GM12878 (cell line): ENCODE measurements at regions not wholly inside any gene's neighbourhood (a gene's known extent, or its start where the extent isn't known, plus 50 kb on each side); places are given as distances from the start of the nearest gene placed in this dataset.

Experiments used
- ATAC-seq: fragments of 200-7000 bp; cut with Tn5 transposase; 3 replicates; pipeline ENCODE4 v1.9.1; 2020; ENCODE audit warnings: mild to moderate bottlenecking, moderate library complexity
- BruUV-seq: library from RNA; stranded (reverse); fragments of 400-500 nt; replicated peaks from 2 replicates; lab custom pipeline; 2021; lab: Mats Ljungman, UMichigan
- CTCF ChIA-PET: fragments of 300-600 bp; sonication (Branson Sonifier 250); formaldehyde crosslinking; extraction: SDS; loops from one replicate; lab custom pipeline; 2021; ENCODE audit warnings: inconsistent platforms; lab: Yijun Ruan, JAX
- POLR2A ChIA-PET: fragments of 350-600 bp; formaldehyde crosslinking; extraction: SDS; loops from one replicate; lab custom pipeline; 2021; ENCODE audit warnings: inconsistent platforms; lab: Charles Lee
- RAD21 ChIA-PET: fragments of 300-600 bp; sonication (Branson Sonifier 250); formaldehyde crosslinking; loops from one replicate; lab custom pipeline; 2023; ENCODE audit warnings: antibody characterized with exemption; ENCODE audit not compliant: unreplicated experiment; lab: Charles Lee
- SMC1A ChIA-PET: fragments of 300-600 bp; sonication (Branson Sonifier 250); formaldehyde crosslinking; loops from one replicate; lab custom pipeline; 2023; ENCODE audit not compliant: unreplicated experiment, uncharacterized antibody; lab: Charles Lee
- DNase-seq: peaks from one replicate; pipeline ENCODE4 v3.0.0-alpha.2; 2011; ENCODE audit warnings: low read depth, low spot score
- FAIRE-seq: peaks from 3 replicates; lab custom pipeline; 2011; peaks lifted over from hg19 to GRCh38; lab: Jason Lieb, UNC
- H2AFZ ChIP-seq: 2 replicates; pipeline ENCODE4 v1.6.0; 2011; ENCODE audit warnings: low read depth, low read length, control low read depth; ENCODE audit not compliant: control insufficient read depth
- H3K27ac ChIP-seq: 2 replicates; pipeline ENCODE4 v1.5.1; 2011; ENCODE audit warnings: control low read depth; ENCODE audit not compliant: control insufficient read depth, insufficient read depth
- H3K27me3 ChIP-seq, 2 experiments: replicated peaks in 1 of 2; 2 replicates each; pipeline versions ENCODE4 v1.6.0 to v1.6.1; 2011; ENCODE audit warnings: low read length in 1 of 2; ENCODE audit not compliant: control insufficient read depth in 2 of 2, insufficient read depth in 2 of 2
- H3K36me3 ChIP-seq, 2 experiments: 2 replicates each; pipeline ENCODE4 v1.5.1; 2011; ENCODE audit warnings: low read length in 1 of 2; ENCODE audit not compliant: control insufficient read depth in 2 of 2, insufficient read depth in 2 of 2
- H3K4me1 ChIP-seq: 2 replicates; pipeline ENCODE4 v1.6.1; 2011; ENCODE audit warnings: mild to moderate bottlenecking, low read length, moderate library complexity, mixed read lengths; ENCODE audit not compliant: control insufficient read depth, insufficient read depth
- H3K4me2 ChIP-seq: 2 replicates; pipeline ENCODE4 v1.6.0; 2011; ENCODE audit warnings: control low read depth; ENCODE audit not compliant: control insufficient read depth, insufficient read depth
- H3K4me3 ChIP-seq: fragments of 200-600 bp; sonication (generic); 2 replicates; pipeline ENCODE4 v1.5.1; 2016
- H3K79me2 ChIP-seq: 2 replicates; pipeline ENCODE4 v1.6.0; 2011; ENCODE audit warnings: low read length; ENCODE audit not compliant: control insufficient read depth, insufficient read depth
- H3K9ac ChIP-seq: 2 replicates; pipeline ENCODE4 v1.8.0; 2011; ENCODE audit warnings: low read length, control low read depth, mixed read lengths; ENCODE audit not compliant: control insufficient read depth, insufficient read depth
- H3K9me3 ChIP-seq: replicated peaks from 3 replicates; pipeline ENCODE4 v1.5.1; 2011; ENCODE audit warnings: mild to moderate bottlenecking, low read length; ENCODE audit not compliant: control insufficient read depth, insufficient read depth
- H4K20me1 ChIP-seq: 2 replicates; pipeline ENCODE4 v1.6.0; 2011; ENCODE audit not compliant: control insufficient read depth, insufficient read depth
- CREM ChIP-seq: IDR thresholded peaks from 2 replicates; pipeline ENCODE4 v1.6.1; 2014; ENCODE audit warnings: antibody characterized with exemption, low read depth
- GATAD2B ChIP-seq: fragments of 450-650 bp; conservative IDR thresholded peaks from 2 replicates; pipeline ENCODE4 v1.6.1; 2017; ENCODE audit warnings: low read depth, mild to moderate bottlenecking, moderate library complexity
- MYB ChIP-seq: fragments of 150-350 bp; IDR thresholded peaks from 2 replicates; pipeline ENCODE4 v1.6.1; 2014; ENCODE audit warnings: mild to moderate bottlenecking, low read depth, low read length, borderline replicate concordance
- WGBS: methylation state at CpG from one replicate; pipeline ENCODE4 v1.1.6; 2016; ENCODE audit warnings: low lambda C conversion rate; ENCODE audit not compliant: insufficient replicate concordance, insufficient coverage; ENCODE audit errors: missing lambda C conversion rate; 5-methylcytosine and 5-hydroxymethylcytosine counted together
- in situ Hi-C: fragments of 300-500 bp; cut with MboI; formaldehyde crosslinking; loops from 9 replicates; pipeline ENCODE4 v1.14.3; 2018; ENCODE audit warnings: mixed read lengths
- intact Hi-C: fragments of 100-400 bp; cut with micrococcal nuclease; formaldehyde crosslinking; loops from one replicate; pipeline ENCODE4 v1.14.2; 2022; ENCODE audit not compliant: unreplicated experiment
- TF ChIP-seq, protein P1 (sequence below): fragments of 450-650 bp; IDR thresholded peaks from 2 replicates; pipeline ENCODE4 v1.6.1; 2017; ENCODE audit warnings: antibody characterized with exemption, mild to moderate bottlenecking, moderate library complexity

DNA sequence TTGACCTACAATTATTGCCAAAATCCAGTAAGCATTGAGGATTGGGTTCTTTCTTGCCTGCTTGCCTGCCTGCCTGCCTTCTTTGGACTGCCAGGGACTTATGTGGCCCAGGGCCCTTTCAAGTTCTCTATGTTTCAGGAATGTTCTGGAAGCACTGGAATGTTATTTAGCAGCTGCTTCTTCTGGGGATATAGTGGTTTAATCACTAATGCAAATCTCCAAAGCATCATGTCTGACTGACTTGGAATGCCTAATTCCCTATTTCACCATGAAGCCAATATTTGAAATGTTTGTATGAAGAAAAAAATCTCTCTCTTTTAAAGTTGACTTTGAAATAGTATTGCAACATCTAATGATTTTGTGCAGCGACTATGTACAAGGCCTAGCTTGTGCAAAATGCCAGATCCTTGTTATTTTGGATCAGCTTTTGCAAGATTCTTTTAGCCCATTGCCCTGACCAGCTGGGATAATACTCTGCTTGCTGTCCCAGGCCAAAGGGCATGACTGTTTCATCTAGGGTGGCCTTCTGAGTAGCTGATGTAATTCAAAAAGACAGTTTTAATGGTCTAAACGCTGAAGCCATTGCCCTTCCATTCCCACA is 204.6 kb downstream of the RND3 start (continued):
- TF ChIP-seq, protein P1, sequence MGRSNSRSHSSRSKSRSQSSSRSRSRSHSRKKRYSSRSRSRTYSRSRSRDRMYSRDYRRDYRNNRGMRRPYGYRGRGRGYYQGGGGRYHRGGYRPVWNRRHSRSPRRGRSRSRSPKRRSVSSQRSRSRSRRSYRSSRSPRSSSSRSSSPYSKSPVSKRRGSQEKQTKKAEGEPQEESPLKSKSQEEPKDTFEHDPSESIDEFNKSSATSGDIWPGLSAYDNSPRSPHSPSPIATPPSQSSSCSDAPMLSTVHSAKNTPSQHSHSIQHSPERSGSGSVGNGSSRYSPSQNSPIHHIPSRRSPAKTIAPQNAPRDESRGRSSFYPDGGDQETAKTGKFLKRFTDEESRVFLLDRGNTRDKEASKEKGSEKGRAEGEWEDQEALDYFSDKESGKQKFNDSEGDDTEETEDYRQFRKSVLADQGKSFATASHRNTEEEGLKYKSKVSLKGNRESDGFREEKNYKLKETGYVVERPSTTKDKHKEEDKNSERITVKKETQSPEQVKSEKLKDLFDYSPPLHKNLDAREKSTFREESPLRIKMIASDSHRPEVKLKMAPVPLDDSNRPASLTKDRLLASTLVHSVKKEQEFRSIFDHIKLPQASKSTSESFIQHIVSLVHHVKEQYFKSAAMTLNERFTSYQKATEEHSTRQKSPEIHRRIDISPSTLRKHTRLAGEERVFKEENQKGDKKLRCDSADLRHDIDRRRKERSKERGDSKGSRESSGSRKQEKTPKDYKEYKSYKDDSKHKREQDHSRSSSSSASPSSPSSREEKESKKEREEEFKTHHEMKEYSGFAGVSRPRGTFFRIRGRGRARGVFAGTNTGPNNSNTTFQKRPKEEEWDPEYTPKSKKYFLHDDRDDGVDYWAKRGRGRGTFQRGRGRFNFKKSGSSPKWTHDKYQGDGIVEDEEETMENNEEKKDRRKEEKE = no peak
- no peak for TF ChIP-seq MYB

DNA sequence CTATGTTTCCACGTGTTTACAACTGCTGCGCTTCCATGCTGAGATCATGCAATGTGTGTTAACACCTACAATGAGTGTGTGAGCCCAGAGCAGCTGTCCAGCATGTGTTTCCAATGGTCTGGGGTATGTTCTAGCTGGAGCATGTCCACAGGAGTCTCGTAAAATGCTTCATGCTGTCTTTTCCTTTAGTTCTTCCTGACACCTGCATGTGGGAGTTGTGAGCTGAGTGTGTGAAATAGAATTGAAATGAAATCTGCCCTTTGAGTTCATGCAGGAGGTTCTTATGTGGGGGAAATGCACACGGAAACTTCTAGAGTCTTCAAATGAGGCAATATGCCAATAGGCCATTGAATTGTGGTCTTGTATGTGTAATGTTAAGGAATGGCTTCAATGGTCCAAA is 205.1 kb downstream of the RND3 start:
- no peak for TF ChIP-seq CREM
- no peak for TF ChIP-seq GATAD2B
- TF ChIP-seq, all 136 proteins: peak for 0
- ATAC-seq (no peak), DNase-seq (no peak), FAIRE-seq (no peak)
- Histone ChIP-seq H3K4me1 (no peaks in the 10 kb centered on the region), H3K4me3 (no peak overlapping the region), H3K27me3 (no peaks in the 10 kb centered on the region), H3K4me2 (no peak overlapping the region), H3K9me3 (no peaks in the 10 kb centered on the region; the same call in 2 of the 3 replicates), H3K9ac (no peak overlapping the region), H3K36me3 (no peaks in the 10 kb centered on the region), H3K27ac (no peak overlapping the region), H2AFZ (no peak overlapping the region), H4K20me1 (no peaks in the 10 kb centered on the region), H3K79me2 (no peaks in the 10 kb centered on the region)
- ChIA-PET POLR2A (no interaction called here), SMC1A (interaction anchor here (1.9 kb wide), 1 partner anchor 12 kb away, joined by 4 read pairs; no protein-coding TSS in a partner anchor), CTCF (no interaction called here), RAD21 (no interaction called here)
- BruUV-seq = no TSS peak
- intact Hi-C loops = no loop called here
- WGBS = 24% methylated on average over 4 of the region's 4 CpGs
- in situ Hi-C loops = no loop called here
